NCI-H526 (cell line): ENCODE measurements at regions not wholly inside any gene's neighbourhood (a gene's known extent, or its start where the extent isn't known, plus 50 kb on each side); places are given as distances from the start of the nearest gene placed in this dataset.
"Not testable (repeated sequence)": the region's sequence is repeated elsewhere in the genome, so short reads cannot be mapped to it uniquely, and the experiment has no call there.

ENCODE experiments used
- DNase-seq, 2 experiments: peaks; one replicate each; lab custom pipeline; 2025; lab: John Stamatoyannopoulos, UW

GRCh38 chr14:105902131-105902898 lies 375.9 kb downstream of the TMEM121 start:
- no peak for DNase-seq

- not testable (repeated sequence) for DNase-seq
Measured at GRCh38 chr14:105902899-105903165, 376.4 kb downstream of the TMEM121 start.

GRCh38 chr14:105903971-105904370 lies 377.6 kb downstream of the TMEM121 start:
- DNase-seq, result no peak

- no peak for DNase-seq
Measured at GRCh38 chr14:105904379-105904778, 378.0 kb downstream of the TMEM121 start.

- no peak for DNase-seq
Measured at GRCh38 chr14:105905456-105905855, 379.1 kb downstream of the TMEM121 start.

DNA sequence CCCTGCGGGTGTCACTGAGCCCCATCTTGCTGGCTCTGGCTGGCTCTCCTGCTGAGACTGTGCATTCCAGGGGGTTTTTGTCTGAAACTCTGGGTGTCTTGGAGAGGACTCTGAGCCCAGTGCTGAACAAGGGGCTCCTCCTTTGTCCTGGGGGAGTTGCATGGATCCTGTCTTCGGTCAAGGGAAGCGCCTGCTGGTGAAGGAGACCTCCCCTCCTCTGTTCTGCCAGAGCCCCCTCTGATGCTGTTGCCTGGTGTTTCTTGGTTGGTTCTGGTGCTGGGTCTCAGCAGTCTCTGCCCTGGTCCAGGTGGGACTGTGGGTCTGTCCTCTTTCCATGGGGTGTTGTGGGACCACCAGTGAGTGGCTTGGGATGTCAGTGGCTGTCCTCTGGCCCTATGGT lies 380.9 kb downstream of the TMEM121 start:
- no peak for DNase-seq

GRCh38 chr14:105908006-105908405 lies 381.6 kb downstream of the TMEM121 start:
- no peak for DNase-seq

DNA sequence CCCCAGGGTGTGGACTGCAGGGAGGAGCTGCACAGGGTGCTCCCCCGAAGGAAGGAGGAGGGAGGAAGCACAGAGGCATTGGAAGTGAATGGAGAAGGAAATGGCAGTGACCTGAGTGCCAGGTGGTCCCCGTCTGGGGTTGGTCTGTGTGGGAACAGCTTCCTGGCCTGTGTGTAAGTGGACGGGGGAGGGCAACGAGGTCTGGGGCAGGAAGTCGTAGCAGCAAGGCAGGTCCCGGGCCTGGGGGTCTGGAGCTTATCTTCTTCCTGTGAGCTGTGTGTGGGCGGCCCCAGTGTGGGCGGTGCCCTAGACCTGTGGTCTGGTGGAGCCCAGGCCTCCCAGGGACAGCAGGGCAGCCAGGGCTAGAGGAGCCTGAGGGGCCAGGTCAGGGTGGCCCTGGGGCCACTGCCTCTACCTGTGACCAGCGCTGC lies 382.1 kb downstream of the TMEM121 start:
- no peak for DNase-seq

DNA sequence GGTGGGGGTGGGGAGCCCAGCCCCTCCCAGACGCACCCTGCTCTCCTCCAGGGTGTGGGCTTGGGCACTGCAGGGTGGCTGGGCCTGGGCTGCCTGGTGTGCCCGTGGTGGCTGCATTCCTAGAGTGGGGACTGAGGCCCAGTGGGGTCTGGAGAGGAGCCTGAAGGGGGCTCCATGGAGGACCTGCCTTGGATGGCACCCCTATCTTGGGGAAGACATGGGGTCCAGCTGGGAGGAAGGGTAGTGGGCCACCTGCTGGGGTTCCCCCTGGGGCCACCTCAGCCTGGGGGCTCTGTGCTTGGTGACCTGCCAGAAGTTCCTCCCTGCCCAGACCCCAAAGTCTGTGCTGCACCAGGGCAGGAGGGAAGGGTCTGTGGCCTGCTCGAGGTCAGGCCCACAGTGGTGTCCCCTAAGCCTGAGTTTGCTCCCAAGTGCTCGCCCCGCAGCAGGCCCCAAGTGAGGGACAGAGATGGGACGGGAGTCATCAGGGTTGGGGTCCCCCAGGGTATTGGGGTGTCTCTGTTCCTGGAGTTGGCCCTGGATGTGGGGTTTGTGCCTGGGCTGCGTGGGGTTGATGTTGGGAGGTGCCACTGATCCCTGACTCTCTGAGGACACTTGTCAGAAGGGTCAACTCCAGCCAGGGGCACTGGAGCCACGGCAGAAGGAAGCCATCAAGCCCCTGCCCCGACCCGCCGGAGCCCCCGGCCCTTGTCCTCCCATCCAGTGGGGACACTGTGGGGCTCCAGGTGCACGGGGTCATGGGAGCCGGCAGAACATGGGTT lies 382.9 kb downstream of the TMEM121 start:
- no peak for DNase-seq

DNA sequence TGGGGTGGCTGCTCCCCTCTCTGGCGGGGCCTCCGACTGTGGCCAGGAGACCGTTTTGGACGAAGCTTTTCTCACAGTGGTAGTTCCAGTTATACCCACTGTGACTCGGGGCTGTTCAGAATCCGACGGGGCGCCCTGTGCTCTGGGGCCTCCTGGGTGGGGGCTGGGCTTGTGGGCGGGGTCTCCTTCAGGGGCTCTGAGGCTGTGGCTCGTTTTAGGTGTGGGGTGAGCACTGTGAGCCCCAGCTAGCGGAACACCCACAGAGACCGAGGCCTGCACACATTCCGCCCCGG lies 383.4 kb downstream of the TMEM121 start:
- DNase-seq, result not testable (repeated sequence)

DNA sequence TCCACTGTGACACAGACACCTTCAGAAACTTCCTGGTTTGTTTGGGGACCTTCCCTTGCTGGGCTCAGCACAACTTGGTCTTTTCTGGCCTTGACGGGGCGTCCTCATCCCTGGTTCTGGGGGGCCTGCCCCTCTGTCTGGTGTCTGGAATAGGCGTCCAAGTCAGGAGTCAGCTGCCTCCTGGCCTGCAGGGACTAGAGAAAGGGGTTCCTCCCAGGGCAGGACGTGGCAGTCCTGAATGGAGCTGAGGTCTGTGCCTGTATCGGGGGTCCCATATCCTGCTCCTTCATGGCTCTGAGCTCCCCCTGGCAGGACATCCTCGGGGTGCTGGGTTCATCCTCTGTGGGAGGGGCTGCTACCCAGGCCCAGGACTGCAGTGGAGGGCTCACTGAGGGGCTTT lies 384.0 kb downstream of the TMEM121 start:
- DNase-seq, result no peak

- no peak for DNase-seq
Measured at GRCh38 chr14:105911006-105911847, 384.8 kb downstream of the TMEM121 start.

DNA sequence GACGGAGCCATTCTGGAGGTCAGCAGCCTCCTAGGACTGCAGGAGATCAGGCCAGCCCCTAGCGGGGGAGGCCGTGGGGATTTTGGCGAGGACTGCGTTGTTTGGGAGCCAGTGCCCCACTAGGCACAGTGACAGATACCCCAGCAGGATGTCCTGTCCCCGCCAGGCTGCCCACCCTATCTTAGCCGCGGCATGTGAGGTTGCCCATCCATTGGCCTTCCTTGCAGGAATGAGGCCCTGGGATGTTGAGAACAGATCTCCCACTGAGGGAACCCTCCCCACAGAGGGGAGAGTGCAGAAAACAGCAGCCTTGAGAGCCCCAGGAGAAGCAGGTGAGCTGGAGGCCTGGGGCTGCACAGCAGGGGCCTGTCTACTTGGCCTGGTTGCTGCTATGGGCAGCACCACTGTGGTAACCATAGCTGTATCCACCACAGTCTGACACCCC lies 385.5 kb downstream of the TMEM121 start:
- not testable (repeated sequence) for DNase-seq

DNA sequence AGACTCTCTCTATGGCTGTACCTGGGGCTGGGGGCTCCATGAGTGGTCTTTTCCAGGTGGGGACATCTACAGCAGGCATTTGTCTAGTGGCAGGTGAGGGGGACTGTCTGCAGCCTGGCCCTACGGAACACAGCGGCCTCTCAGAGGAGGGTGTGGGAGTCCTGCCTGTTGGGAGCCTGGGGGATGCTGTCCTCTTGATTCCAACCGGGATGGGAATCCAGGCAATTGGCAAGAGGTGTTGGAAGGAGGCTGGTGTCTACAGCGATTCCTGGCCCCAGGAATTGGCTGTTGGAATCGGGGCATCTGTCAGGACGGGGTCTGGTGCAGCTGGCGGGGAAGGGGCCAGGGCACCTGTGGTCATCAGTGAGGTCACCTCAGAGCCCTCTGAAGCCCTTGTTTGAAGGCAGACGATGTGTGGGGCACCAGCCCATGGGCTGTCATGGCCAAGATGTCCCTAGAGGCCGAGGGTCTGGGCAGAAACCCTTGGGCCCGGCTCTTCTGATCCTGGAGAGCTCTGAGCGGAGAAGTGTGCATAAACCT lies 386.3 kb downstream of the TMEM121 start:
- DNase-seq, result no peak

- no peak for DNase-seq
Measured at GRCh38 chr14:105913221-105913620, 386.8 kb downstream of the TMEM121 start.

DNA sequence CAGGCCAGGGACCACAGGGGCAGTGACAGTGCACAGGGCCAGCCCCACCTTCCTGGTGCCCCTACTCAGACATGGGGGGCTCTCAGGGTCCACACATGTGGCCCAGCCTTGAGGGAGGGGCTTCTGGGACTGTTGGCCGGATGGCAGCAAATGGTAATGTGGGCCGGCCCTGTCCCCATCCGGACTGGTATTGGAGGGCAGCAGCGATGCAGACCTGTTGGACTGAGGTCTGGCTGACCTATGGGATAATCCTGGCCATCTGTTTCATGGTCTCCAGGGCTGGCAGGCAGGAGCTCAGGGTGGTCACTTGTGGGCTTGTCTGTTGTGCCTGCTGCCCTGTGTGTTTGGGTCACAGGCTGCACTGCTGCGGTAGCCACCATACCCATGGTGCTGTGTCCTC lies 387.5 kb downstream of the TMEM121 start:
- DNase-seq, result no peak

- DNase-seq, result not testable (repeated sequence)
Measured at GRCh38 chr14:105914281-105914680, 387.9 kb downstream of the TMEM121 start.

GRCh38 chr14:105914738-105915385 lies 388.5 kb downstream of the TMEM121 start:
- no peak for DNase-seq

- DNase-seq, result not testable (repeated sequence)
Measured at GRCh38 chr14:105915546-105915945, 389.2 kb downstream of the TMEM121 start.

DNA sequence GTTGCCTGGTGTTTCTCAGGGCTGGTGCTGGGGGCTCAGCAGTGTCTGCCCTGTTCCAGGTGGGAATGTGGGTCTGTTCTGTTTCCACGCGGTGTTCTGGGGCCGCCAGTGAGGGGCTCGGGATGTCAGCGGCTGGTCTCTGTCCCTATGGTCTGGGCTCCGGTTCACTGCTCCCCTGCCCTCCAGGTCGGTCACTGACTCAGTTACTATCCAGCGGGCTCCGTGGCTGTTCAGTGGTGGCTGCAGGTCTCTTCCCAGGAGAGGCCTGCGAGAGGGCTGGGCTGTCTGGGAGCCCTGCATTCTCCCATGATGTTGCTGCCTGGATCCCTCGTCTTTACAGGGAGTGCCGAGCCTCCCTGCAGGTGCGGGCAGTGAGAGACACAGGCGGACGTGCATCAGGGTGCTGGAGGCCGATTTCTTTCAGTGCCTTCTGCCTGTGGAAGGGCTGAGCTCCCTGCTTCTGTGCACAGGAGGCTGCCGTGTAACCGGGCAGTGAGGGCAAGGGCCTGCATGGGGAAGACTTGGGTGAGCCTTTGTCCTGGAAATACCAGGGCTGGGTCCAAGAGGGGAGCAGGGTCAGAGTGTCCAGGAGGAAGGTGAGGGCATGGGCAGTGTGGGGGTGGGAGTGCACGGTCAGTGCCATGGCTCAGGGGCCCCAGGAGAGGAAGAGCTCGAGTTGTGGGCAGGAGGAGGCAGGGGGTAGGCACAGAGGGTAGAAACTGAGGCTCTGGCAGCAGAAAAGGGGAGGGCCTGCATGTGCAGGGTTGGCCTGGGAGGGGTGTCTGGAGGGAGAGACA lies 391.0 kb downstream of the TMEM121 start:
- DNase-seq, result not testable (repeated sequence)

- no peak for DNase-seq
Measured at GRCh38 chr14:105917933-105918436, 391.6 kb downstream of the TMEM121 start.
